GM12878 (cell line): ENCODE measurements at regions not wholly inside any gene's neighbourhood (a gene's known extent, or its start where the extent isn't known, plus 50 kb on each side); places are given as distances from the start of the nearest gene placed in this dataset.

Experiments used
- ATAC-seq: fragments of 200-7000 bp; cut with Tn5 transposase; 3 replicates; pipeline ENCODE4 v1.9.1; 2020; ENCODE audit warnings: mild to moderate bottlenecking, moderate library complexity
- BruUV-seq: library from RNA; stranded (reverse); fragments of 400-500 nt; replicated peaks from 2 replicates; lab custom pipeline; 2021; lab: Mats Ljungman, UMichigan
- CTCF ChIA-PET: fragments of 300-600 bp; sonication (Branson Sonifier 250); formaldehyde crosslinking; extraction: SDS; loops from one replicate; lab custom pipeline; 2021; ENCODE audit warnings: inconsistent platforms; lab: Yijun Ruan, JAX
- POLR2A ChIA-PET: fragments of 350-600 bp; formaldehyde crosslinking; extraction: SDS; loops from one replicate; lab custom pipeline; 2021; ENCODE audit warnings: inconsistent platforms; lab: Charles Lee
- RAD21 ChIA-PET: fragments of 300-600 bp; sonication (Branson Sonifier 250); formaldehyde crosslinking; loops from one replicate; lab custom pipeline; 2023; ENCODE audit warnings: antibody characterized with exemption; ENCODE audit not compliant: unreplicated experiment; lab: Charles Lee
- SMC1A ChIA-PET: fragments of 300-600 bp; sonication (Branson Sonifier 250); formaldehyde crosslinking; loops from one replicate; lab custom pipeline; 2023; ENCODE audit not compliant: unreplicated experiment, uncharacterized antibody; lab: Charles Lee
- DNase-seq: peaks from one replicate; pipeline ENCODE4 v3.0.0-alpha.2; 2011; ENCODE audit warnings: low read depth, low spot score
- FAIRE-seq: peaks from 3 replicates; lab custom pipeline; 2011; peaks lifted over from hg19 to GRCh38; lab: Jason Lieb, UNC
- H2AFZ ChIP-seq: 2 replicates; pipeline ENCODE4 v1.6.0; 2011; ENCODE audit warnings: low read depth, low read length, control low read depth; ENCODE audit not compliant: control insufficient read depth
- H3K27ac ChIP-seq: 2 replicates; pipeline ENCODE4 v1.5.1; 2011; ENCODE audit warnings: control low read depth; ENCODE audit not compliant: control insufficient read depth, insufficient read depth
- H3K27me3 ChIP-seq, 2 experiments: replicated peaks in 1 of 2; 2 replicates each; pipeline versions ENCODE4 v1.6.0 to v1.6.1; 2011; ENCODE audit warnings: low read length in 1 of 2; ENCODE audit not compliant: control insufficient read depth in 2 of 2, insufficient read depth in 2 of 2
- H3K36me3 ChIP-seq, 2 experiments: 2 replicates each; pipeline ENCODE4 v1.5.1; 2011; ENCODE audit warnings: low read length in 1 of 2; ENCODE audit not compliant: control insufficient read depth in 2 of 2, insufficient read depth in 2 of 2
- H3K4me1 ChIP-seq: 2 replicates; pipeline ENCODE4 v1.6.1; 2011; ENCODE audit warnings: mild to moderate bottlenecking, low read length, moderate library complexity, mixed read lengths; ENCODE audit not compliant: control insufficient read depth, insufficient read depth
- H3K4me2 ChIP-seq: 2 replicates; pipeline ENCODE4 v1.6.0; 2011; ENCODE audit warnings: control low read depth; ENCODE audit not compliant: control insufficient read depth, insufficient read depth
- H3K4me3 ChIP-seq: fragments of 200-600 bp; sonication (generic); 2 replicates; pipeline ENCODE4 v1.5.1; 2016
- H3K79me2 ChIP-seq: 2 replicates; pipeline ENCODE4 v1.6.0; 2011; ENCODE audit warnings: low read length; ENCODE audit not compliant: control insufficient read depth, insufficient read depth
- H3K9ac ChIP-seq: 2 replicates; pipeline ENCODE4 v1.8.0; 2011; ENCODE audit warnings: low read length, control low read depth, mixed read lengths; ENCODE audit not compliant: control insufficient read depth, insufficient read depth
- H3K9me3 ChIP-seq: replicated peaks from 3 replicates; pipeline ENCODE4 v1.5.1; 2011; ENCODE audit warnings: mild to moderate bottlenecking, low read length; ENCODE audit not compliant: control insufficient read depth, insufficient read depth
- H4K20me1 ChIP-seq: 2 replicates; pipeline ENCODE4 v1.6.0; 2011; ENCODE audit not compliant: control insufficient read depth, insufficient read depth
- BMI1 ChIP-seq: fragments of 450-650 bp; IDR thresholded peaks from 2 replicates; pipeline ENCODE4 v1.6.1; 2016; ENCODE audit warnings: mild to moderate bottlenecking, moderate library complexity, borderline replicate concordance
- E2F8 ChIP-seq: fragments of 450-650 bp; IDR thresholded peaks from 2 replicates; pipeline ENCODE4 v1.6.1; 2018; ENCODE audit warnings: mild to moderate bottlenecking, low read depth, moderate library complexity; ENCODE audit not compliant: partially characterized antibody
- TAF1 ChIP-seq: IDR thresholded peaks from 2 replicates; pipeline ENCODE4 v1.6.1; 2011; ENCODE audit warnings: mild to moderate bottlenecking, low read depth, low read length, borderline replicate concordance
- ZNF592 ChIP-seq: fragments of 450-650 bp; IDR thresholded peaks from 2 replicates; pipeline ENCODE4 v1.6.1; 2017; ENCODE audit warnings: mild to moderate bottlenecking, moderate library complexity
- WGBS: methylation state at CpG from one replicate; pipeline ENCODE4 v1.1.6; 2016; ENCODE audit warnings: low lambda C conversion rate; ENCODE audit not compliant: insufficient replicate concordance, insufficient coverage; ENCODE audit errors: missing lambda C conversion rate; 5-methylcytosine and 5-hydroxymethylcytosine counted together
- in situ Hi-C: fragments of 300-500 bp; cut with MboI; formaldehyde crosslinking; loops from 9 replicates; pipeline ENCODE4 v1.14.3; 2018; ENCODE audit warnings: mixed read lengths
- intact Hi-C: fragments of 100-400 bp; cut with micrococcal nuclease; formaldehyde crosslinking; loops from one replicate; pipeline ENCODE4 v1.14.2; 2022; ENCODE audit not compliant: unreplicated experiment

GRCh38 chr17:79438546-79439334 lies 172.1 kb downstream of the RBFOX3 start:
- no peaks in the 10 kb centered on the region for H3K9me3 ChIP-seq
- ChIA-PET SMC1A (no interaction called here), CTCF (no interaction called here), RAD21 (no interaction called here)
- no peaks in the 10 kb centered on the region for H4K20me1 ChIP-seq
- no peak for FAIRE-seq
- H3K36me3 ChIP-seq = no peaks in the 10 kb centered on the region
- no TSS peak for BruUV-seq
- 38% methylated on average over 23 of the region's 23 CpGs for WGBS
- no peaks in the 10 kb centered on the region for H3K4me1 ChIP-seq
- in situ Hi-C loops = no loop called here
- no peaks in the 10 kb centered on the region for H3K79me2 ChIP-seq
- no peak for ATAC-seq
- no peak overlapping the region for H3K27ac ChIP-seq
- TF ChIP-seq ZNF592 = no peak
- no peak for TF ChIP-seq E2F8
- no peak for TF ChIP-seq TAF1
- TF ChIP-seq BMI1 = no peak
- TF ChIP-seq, all 136 proteins: peak for 0
- POLR2A ChIA-PET = no interaction called here
- no peak overlapping the region for H3K4me2 ChIP-seq
- no peak overlapping the region for H3K9ac ChIP-seq
- DNase-seq = no peak
- H2AFZ ChIP-seq = no peak overlapping the region
- no peak overlapping the region for H3K4me3 ChIP-seq
- intact Hi-C loops = no loop called here
- peaks cover 0 to 1% of the 10 kb centered on the region in 2 experiments; a peak in 3 of 4 replicates for H3K27me3 ChIP-seq
